Breast epithelium (tissue), 4 donors: ENCODE measurements at regions not wholly inside any gene's neighbourhood (a gene's known extent, or its start where the extent isn't known, plus 50 kb on each side); places are given as distances from the start of the nearest gene placed in this dataset.

ENCODE experiments used
- DNase-seq, 2 donors: peaks; one replicate each; pipeline ENCODE4 v3.0.0-alpha.2; 2019; ENCODE audit warnings: low spot score in 2 of 2
- H3K27ac ChIP-seq, 2 donors: fragments of 200-600 bp; sonication (generic) in 1 of 2; one replicate each; pipeline ENCODE4 v1.5.1; 2016 to 2019; ENCODE audit warnings: mild to moderate bottlenecking in 1 of 2
- H3K27me3 ChIP-seq, 2 donors: fragments of 200-600 bp; sonication (generic) in 1 of 2; one replicate each; pipeline versions ENCODE4 v1.5.1 to v1.6.0; 2017 to 2019; ENCODE audit warnings: control low read depth in 1 of 2, mild to moderate bottlenecking in 1 of 2
- H3K36me3 ChIP-seq: fragments of 200-600 bp; one replicate; pipeline ENCODE4 v1.5.1; 2019
- H3K4me1 ChIP-seq, 2 donors: fragments of 200-600 bp; sonication (generic); one replicate each; pipeline ENCODE4 v1.5.1; 2016 to 2019; ENCODE audit warnings: control low read depth in 1 of 2
- H3K4me3 ChIP-seq, 3 donors: fragments of 200-600 bp; sonication (generic); 1 replicate in 2 of 3; 2 replicates in 1 of 3; pipeline ENCODE4 v1.5.1; 2016 to 2019; ENCODE audit warnings: mild to moderate bottlenecking in 3 of 3, moderate library complexity in 2 of 3
- H3K9me3 ChIP-seq, 2 donors: fragments of 200-600 bp; sonication (generic) in 1 of 2; one replicate each; pipeline ENCODE4 v1.5.1; 2016 to 2019; ENCODE audit warnings: control low read depth in 1 of 2
- CTCF ChIP-seq, 3 donors: fragments of 450-650 bp; IDR thresholded peaks; one replicate each; pipeline ENCODE4 v1.5.1; 2016 to 2017; ENCODE audit warnings: antibody characterized with exemption in 3 of 3, mild to moderate bottlenecking in 3 of 3, moderate library complexity in 3 of 3
- POLR2A ChIP-seq: fragments of 450-650 bp; IDR thresholded peaks from one replicate; pipeline ENCODE4 v1.6.1; 2016; ENCODE audit warnings: antibody characterized with exemption, mild to moderate bottlenecking, moderate library complexity
- POLR2AphosphoS5 ChIP-seq, 3 donors: sonication (generic); formaldehyde crosslinking; IDR thresholded peaks; one replicate each; pipeline ENCODE4 v1.6.1; 2017; ENCODE audit warnings: antibody characterized with exemption in 3 of 3
- intact Hi-C: fragments of 100-400 bp; cut with DNase I; formaldehyde crosslinking; loops from one replicate; pipeline ENCODE4 v1.15.1; 2023; ENCODE audit warnings: low total_unique reads

GRCh38 chr11:70926543-70927201 is 325.7 kb downstream of the SHANK2 start:
- intact Hi-C loops = no loop called here
- peaks cover 3 to 13% of the 10 kb centered on the region in 2 donors for H3K9me3 ChIP-seq
- no peak overlapping the region for H3K4me3 ChIP-seq
- DNase-seq = no peak
- no peak overlapping the region for H3K27ac ChIP-seq
- H3K4me1 ChIP-seq = no peaks in the 10 kb centered on the region
- no peaks in the 10 kb centered on the region for H3K27me3 ChIP-seq
- TF ChIP-seq CTCF (IDR thresholded peaks at IDR 0.05) (no peak), POLR2A (no peak), POLR2AphosphoS5 (IDR thresholded peaks at IDR 0.05) (no peak)
- no peaks in the 10 kb centered on the region for H3K36me3 ChIP-seq

DNA sequence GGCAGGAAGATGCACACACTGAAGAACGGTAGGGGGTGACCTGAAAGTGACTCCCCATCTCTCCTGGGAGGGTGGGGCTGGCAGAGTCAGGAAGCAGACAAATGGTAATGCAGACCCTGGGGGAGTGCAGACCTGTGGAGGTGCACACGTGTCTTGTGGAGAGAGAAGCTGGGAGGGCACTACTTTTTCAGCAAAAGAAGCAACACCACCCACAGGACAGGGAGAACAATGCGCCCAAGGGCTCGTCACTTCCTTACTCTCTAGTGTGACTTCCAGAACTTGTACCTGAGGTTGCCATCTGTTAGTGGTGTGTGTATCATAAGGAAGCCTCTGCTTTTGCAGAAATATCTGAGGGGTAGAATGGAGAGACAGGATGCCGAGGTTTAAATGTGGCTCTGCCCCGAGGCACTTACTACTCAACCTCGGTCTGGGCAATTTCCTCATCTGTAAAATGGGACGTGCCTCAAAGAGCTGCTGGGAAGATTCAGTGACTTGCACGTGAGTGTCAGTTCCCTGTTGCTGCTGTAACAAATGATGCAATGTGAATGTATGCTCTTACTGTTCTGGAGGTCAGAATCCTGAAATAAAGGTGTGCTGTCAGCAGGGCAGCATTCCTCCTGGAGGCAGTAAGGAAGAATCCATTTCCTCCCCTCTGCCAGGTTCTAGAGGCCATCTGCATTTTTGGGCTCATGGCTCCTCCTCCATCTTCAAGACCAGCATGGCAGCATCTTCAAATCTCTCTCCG is 323.4 kb downstream of the SHANK2 start:
- no peak for DNase-seq

DNA sequence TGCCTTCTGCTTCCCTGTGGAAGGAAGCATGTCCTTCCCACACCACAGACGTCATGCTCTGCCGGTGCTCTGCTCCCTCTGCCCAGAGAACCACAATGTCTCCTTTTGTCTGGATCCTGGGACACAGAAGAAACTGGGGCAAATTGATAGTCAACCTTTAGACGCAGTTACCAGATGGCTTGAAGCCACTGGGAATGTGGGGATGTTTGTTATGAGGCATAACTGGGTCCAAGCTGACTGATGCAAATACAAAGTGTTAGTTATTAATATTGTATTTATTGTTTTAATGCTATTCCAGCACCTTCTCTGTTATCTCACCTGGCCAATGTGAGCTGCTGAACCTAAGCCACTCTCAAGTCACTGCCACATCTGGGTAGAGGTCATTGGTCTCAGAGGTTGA is 322.2 kb downstream of the SHANK2 start:
- intact Hi-C loops = no loop called here
- no peaks in the 10 kb centered on the region for H3K4me1 ChIP-seq
- no peaks in the 10 kb centered on the region for H3K27me3 ChIP-seq
- no peak for DNase-seq
- H3K36me3 ChIP-seq = no peaks in the 10 kb centered on the region
- H3K4me3 ChIP-seq = no peak overlapping the region
- TF ChIP-seq POLR2A = no peak
- TF ChIP-seq CTCF (IDR thresholded peaks at IDR 0.05) = no peak
- no peak for TF ChIP-seq POLR2AphosphoS5 (IDR thresholded peaks at IDR 0.05)
- H3K27ac ChIP-seq = no peak overlapping the region
- H3K9me3 ChIP-seq = no peaks in the 10 kb centered on the region

More for the DNA sequence above, 323.4 kb downstream of the SHANK2 start:
- TF ChIP-seq CTCF (IDR thresholded peaks at IDR 0.05) = no peak
- no peak for TF ChIP-seq POLR2A
- TF ChIP-seq POLR2AphosphoS5 (IDR thresholded peaks at IDR 0.05) = no peak
- no peaks in the 10 kb centered on the region for H3K36me3 ChIP-seq
- no peaks in the 10 kb centered on the region for H3K9me3 ChIP-seq
- no peaks in the 10 kb centered on the region for H3K4me1 ChIP-seq
- intact Hi-C loops = no loop called here
- H3K4me3 ChIP-seq = no peak overlapping the region
- H3K27me3 ChIP-seq = no peaks in the 10 kb centered on the region
- no peak overlapping the region for H3K27ac ChIP-seq

DNA sequence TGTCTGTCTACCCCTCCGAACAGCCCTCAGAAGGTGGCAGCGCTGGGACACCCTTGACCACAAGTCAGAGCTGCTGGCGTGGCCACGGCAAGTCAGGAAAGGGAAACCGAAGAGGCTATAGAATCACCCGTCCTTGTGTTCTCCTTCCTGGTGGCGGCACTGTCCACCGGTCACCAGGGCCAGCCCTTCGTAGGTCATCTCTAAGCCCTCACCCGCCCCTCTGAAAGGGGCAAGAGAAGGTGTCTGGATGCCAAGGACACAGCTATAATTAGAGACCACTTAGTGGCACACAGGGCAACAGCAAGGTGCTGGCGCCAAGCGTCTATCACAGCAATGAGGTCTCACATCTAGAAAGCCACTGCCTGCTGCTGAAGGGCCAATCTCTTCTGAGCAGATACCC is 320.9 kb downstream of the SHANK2 start:
- Histone ChIP-seq H3K9me3 (no peaks in the 10 kb centered on the region), H3K4me3 (no peak overlapping the region), H3K36me3 (no peaks in the 10 kb centered on the region), H3K27me3 (no peaks in the 10 kb centered on the region), H3K4me1 (no peaks in the 10 kb centered on the region), H3K27ac (no peak overlapping the region)
- intact Hi-C loops = no loop called here
- TF ChIP-seq CTCF (IDR thresholded peaks at IDR 0.05) = no peak
- no peak for TF ChIP-seq POLR2A
- TF ChIP-seq POLR2AphosphoS5 (IDR thresholded peaks at IDR 0.05) = no peak
- DNase-seq = no peak

GRCh38 chr11:70933981-70934583 is 318.3 kb downstream of the SHANK2 start:
- H3K9me3 ChIP-seq = no peaks in the 10 kb centered on the region
- intact Hi-C loops = no loop called here
- no peaks in the 10 kb centered on the region for H3K36me3 ChIP-seq
- no peak for TF ChIP-seq CTCF (IDR thresholded peaks at IDR 0.05)
- no peak for TF ChIP-seq POLR2AphosphoS5 (IDR thresholded peaks at IDR 0.05)
- no peak for TF ChIP-seq POLR2A
- no peaks in the 10 kb centered on the region for H3K27me3 ChIP-seq
- no peak overlapping the region for H3K27ac ChIP-seq
- no peak for DNase-seq
- H3K4me1 ChIP-seq = no peaks in the 10 kb centered on the region
- no peak overlapping the region for H3K4me3 ChIP-seq
